ENCODE measurements at regions not wholly inside any gene's neighbourhood (a gene's known extent, or its start where the extent isn't known, plus 50 kb on each side); places are given as distances from the start of the nearest gene placed in this dataset.

DNA sequence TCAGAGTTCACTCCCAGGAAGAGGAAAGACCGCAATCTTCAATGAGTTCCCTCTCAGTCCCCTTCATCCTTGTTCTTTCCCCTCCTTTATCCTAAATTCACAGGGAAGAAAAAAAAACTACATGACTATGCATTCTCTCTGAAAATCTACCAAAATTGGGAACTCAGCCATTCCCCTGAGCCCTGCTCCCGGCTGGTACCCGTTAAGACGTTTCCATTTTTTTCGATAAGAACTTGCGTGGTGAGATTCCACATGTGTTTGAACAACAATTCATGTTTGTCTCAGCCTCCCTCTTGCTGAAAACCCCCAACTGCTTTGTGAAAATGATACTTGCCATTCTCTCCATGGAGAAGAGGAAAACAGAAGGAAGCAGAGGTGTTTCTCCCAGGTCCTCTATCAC is 318.7 kb upstream of the ID2 start:
- TF ChIP-seq, protein P1, sequence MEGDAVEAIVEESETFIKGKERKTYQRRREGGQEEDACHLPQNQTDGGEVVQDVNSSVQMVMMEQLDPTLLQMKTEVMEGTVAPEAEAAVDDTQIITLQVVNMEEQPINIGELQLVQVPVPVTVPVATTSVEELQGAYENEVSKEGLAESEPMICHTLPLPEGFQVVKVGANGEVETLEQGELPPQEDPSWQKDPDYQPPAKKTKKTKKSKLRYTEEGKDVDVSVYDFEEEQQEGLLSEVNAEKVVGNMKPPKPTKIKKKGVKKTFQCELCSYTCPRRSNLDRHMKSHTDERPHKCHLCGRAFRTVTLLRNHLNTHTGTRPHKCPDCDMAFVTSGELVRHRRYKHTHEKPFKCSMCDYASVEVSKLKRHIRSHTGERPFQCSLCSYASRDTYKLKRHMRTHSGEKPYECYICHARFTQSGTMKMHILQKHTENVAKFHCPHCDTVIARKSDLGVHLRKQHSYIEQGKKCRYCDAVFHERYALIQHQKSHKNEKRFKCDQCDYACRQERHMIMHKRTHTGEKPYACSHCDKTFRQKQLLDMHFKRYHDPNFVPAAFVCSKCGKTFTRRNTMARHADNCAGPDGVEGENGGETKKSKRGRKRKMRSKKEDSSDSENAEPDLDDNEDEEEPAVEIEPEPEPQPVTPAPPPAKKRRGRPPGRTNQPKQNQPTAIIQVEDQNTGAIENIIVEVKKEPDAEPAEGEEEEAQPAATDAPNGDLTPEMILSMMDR (IDR thresholded peaks at IDR 0.05), result no peak
- no peak for TF ChIP-seq POLR2A (IDR thresholded peaks at IDR 0.05)

All from adrenal gland (tissue), 5 donors.